GM23338 (cell line): ENCODE measurements at regions not wholly inside any gene's neighbourhood (a gene's known extent, or its start where the extent isn't known, plus 50 kb on each side); places are given as distances from the start of the nearest gene placed in this dataset.

Experiments used
- ATAC-seq: fragments of 200-7000 bp; cut with Tn5 transposase; 3 replicates; pipeline ENCODE4 v1.9.1; 2020
- DNase-seq: peaks from one replicate; pipeline ENCODE4 v3.0.0-alpha.2; 2015; ENCODE audit warnings: low spot score
- H2AFZ ChIP-seq: fragments of 200-600 bp; sonication (generic); 2 replicates; pipeline ENCODE4 v1.8.0; 2016; ENCODE audit warnings: antibody characterized with exemption, mild to moderate bottlenecking, moderate library complexity
- H3F3A ChIP-seq: fragments of 200-600 bp; sonication (generic); replicated peaks from 2 replicates; pipeline ENCODE4 v1.8.0; 2017; ENCODE audit warnings: antibody characterized with exemption, mixed run types, low read depth
- H3K27ac ChIP-seq: fragments of 200-600 bp; sonication (generic); 2 replicates; pipeline ENCODE4 v1.6.1; 2016; ENCODE audit warnings: low read depth
- H3K27me3 ChIP-seq: fragments of 200-600 bp; sonication (generic); 2 replicates; pipeline ENCODE4 v1.8.0; 2016; ENCODE audit warnings: mild to moderate bottlenecking, mixed run types, moderate library complexity; ENCODE audit not compliant: insufficient read depth
- H3K36me3 ChIP-seq: fragments of 200-600 bp; sonication (generic); 2 replicates; pipeline ENCODE4 v1.8.0; 2016; ENCODE audit warnings: mild to moderate bottlenecking; ENCODE audit not compliant: insufficient read depth
- H3K4me1 ChIP-seq: fragments of 200-600 bp; sonication (generic); 2 replicates; pipeline ENCODE4 v1.8.0; 2016; ENCODE audit warnings: mild to moderate bottlenecking, moderate library complexity; ENCODE audit not compliant: insufficient read depth
- H3K4me2 ChIP-seq: fragments of 200-600 bp; sonication (generic); 2 replicates; pipeline ENCODE4 v1.7.1; 2017; ENCODE audit warnings: mixed run types
- H3K4me3 ChIP-seq: fragments of 200-600 bp; sonication (generic); 2 replicates; pipeline ENCODE4 v1.6.1; 2016; ENCODE audit warnings: mixed run types
- H3K79me2 ChIP-seq: fragments of 200-600 bp; sonication (generic); replicated peaks from 2 replicates; pipeline ENCODE4 v1.8.0; 2017; ENCODE audit warnings: mild to moderate bottlenecking; ENCODE audit not compliant: insufficient read depth
- H3K9me2 ChIP-seq: fragments of 200-600 bp; sonication (generic); 2 replicates; pipeline ENCODE4 v1.8.0; 2017; ENCODE audit not compliant: insufficient read depth
- H4K20me1 ChIP-seq: fragments of 200-600 bp; sonication (generic); replicated peaks from 2 replicates; pipeline ENCODE4 v1.8.0; 2017; ENCODE audit warnings: mild to moderate bottlenecking; ENCODE audit not compliant: insufficient read depth
- H3K27ac Mint-ChIP-seq: 2 replicates; pipeline ENCODE4 v1.8.0; 2020; ENCODE audit warnings: inconsistent platforms, mild to moderate bottlenecking, moderate library complexity, mixed read lengths
- H3K27me3 Mint-ChIP-seq: 3 replicates; pipeline ENCODE4 v1.8.0; 2022; ENCODE audit warnings: low read depth, mild to moderate bottlenecking, moderate library complexity, mixed read lengths, inconsistent platforms; ENCODE audit not compliant: insufficient read depth, poor library complexity
- H3K36me3 Mint-ChIP-seq: 3 replicates; pipeline ENCODE4 v1.8.0; 2021; ENCODE audit warnings: low read depth, mild to moderate bottlenecking, inconsistent platforms, moderate library complexity, mixed read lengths
- H3K4me1 Mint-ChIP-seq: 3 replicates; pipeline ENCODE4 v1.8.0; 2020; ENCODE audit warnings: mild to moderate bottlenecking, inconsistent platforms, mixed read lengths
- H3K4me3 Mint-ChIP-seq: 3 replicates; pipeline ENCODE4 v1.8.0; 2021; ENCODE audit warnings: moderate library complexity, mild to moderate bottlenecking, inconsistent platforms, mixed read lengths
- H3K9me3 Mint-ChIP-seq: 3 replicates; pipeline ENCODE4 v1.8.0; 2020; ENCODE audit warnings: moderate library complexity, mild to moderate bottlenecking, inconsistent platforms, mixed read lengths
- CREB1 ChIP-seq: fragments of 250-450 bp; sonication (Bioruptor Pico); IDR thresholded peaks from 2 replicates; pipeline ENCODE4 v1.5.0; 2020; ENCODE audit warnings: low read depth, mild to moderate bottlenecking, moderate library complexity
- EZH2 ChIP-seq: fragments of 200-600 bp; sonication (generic); IDR thresholded peaks from one replicate; pipeline ENCODE4 v1.8.0; 2017; ENCODE audit warnings: antibody characterized with exemption, mild to moderate bottlenecking, low read depth; ENCODE audit not compliant: unreplicated experiment
- EZH2phosphoT487 ChIP-seq: fragments of 200-600 bp; sonication (generic); IDR thresholded peaks from one replicate; pipeline ENCODE4 v1.8.1; 2018; ENCODE audit warnings: antibody characterized with exemption; ENCODE audit not compliant: unreplicated experiment
- ZNF114 ChIP-seq: fragments of 250-450 bp; sonication (Bioruptor Pico); IDR thresholded peaks from 2 replicates; pipeline ENCODE4 v1.5.0; 2020; ENCODE audit warnings: mild to moderate bottlenecking, moderate library complexity
- ZNF331 ChIP-seq: fragments of 250-450 bp; sonication (Bioruptor Pico); IDR thresholded peaks from 2 replicates; pipeline ENCODE4 v1.5.0; 2020; ENCODE audit warnings: low read depth, mild to moderate bottlenecking, moderate library complexity
- ZNF462 ChIP-seq: fragments of 250-450 bp; sonication (Bioruptor Pico); IDR thresholded peaks from 2 replicates; pipeline ENCODE4 v1.5.0; 2020; ENCODE audit warnings: mild to moderate bottlenecking, moderate library complexity
- TF ChIP-seq, protein P1 (sequence below): IDR thresholded peaks from 2 replicates; pipeline ENCODE4 v1.6.1; 2016; ENCODE audit warnings: antibody characterized with exemption
- TF ChIP-seq, protein P2 (sequence below): IDR thresholded peaks from one replicate; pipeline ENCODE4 v1.6.1; 2018; ENCODE audit warnings: antibody characterized with exemption; ENCODE audit not compliant: unreplicated experiment
- TF ChIP-seq, protein P3 (sequence below), 2 experiments: fragments of 200-600 bp in 1 of 2; sonication (generic) in 1 of 2; conservative IDR thresholded peaks; 2 replicates each; pipeline versions ENCODE4 v1.5.1 to v1.6.1; 2016 to 2017; ENCODE audit warnings: antibody characterized with exemption in 2 of 2, low read depth in 2 of 2, mild to moderate bottlenecking in 2 of 2, moderate library complexity in 1 of 2

GRCh38 chrX:40928076-40928475 lies 157.2 kb upstream of the USP9X start (continued):
- TF ChIP-seq ZNF462 (CRISPR knock-in tag) (no peak), CREB1 (CRISPR knock-in tag) (no peak), ZNF331 (CRISPR knock-in tag) (no peak)

- peaks cover 11% of the 10 kb centered on the region for H3K4me1 Mint-ChIP-seq
- peaks cover 10% of the 10 kb centered on the region; the same call in 2 of the 3 replicates for H3K36me3 Mint-ChIP-seq
- no peak overlapping the region for H3K4me2 ChIP-seq
- H2AFZ ChIP-seq = no peak overlapping the region
- no peak overlapping the region for H3K4me3 Mint-ChIP-seq
- no peaks in the 10 kb centered on the region for H4K20me1 ChIP-seq
- H3K79me2 ChIP-seq = no peaks in the 10 kb centered on the region
- DNase-seq = no peak
- no peak overlapping the region for H3K27ac Mint-ChIP-seq
- H3K27ac ChIP-seq = no peak overlapping the region
- no peaks in the 10 kb centered on the region for H3K36me3 ChIP-seq
- no peak for ATAC-seq
- peaks cover 17% of the 10 kb centered on the region for H3K9me3 Mint-ChIP-seq
- H3K9me2 ChIP-seq = no peaks in the 10 kb centered on the region
- H3K27me3 ChIP-seq = no peaks in the 10 kb centered on the region
- H3K4me3 ChIP-seq = no peak overlapping the region
- H3K27me3 Mint-ChIP-seq = peaks cover 6% of the 10 kb centered on the region
- H3K4me1 ChIP-seq = peaks cover 8% of the 10 kb centered on the region; the same call in 1 of the 2 replicates
- no peaks in the 10 kb centered on the region for H3F3A ChIP-seq
- TF ChIP-seq EZH2 (no peak), ZNF331 (CRISPR knock-in tag) (no peak), ZNF114 (CRISPR knock-in tag) (no peak), EZH2phosphoT487 (no peak)
- TF ChIP-seq, protein P1, sequence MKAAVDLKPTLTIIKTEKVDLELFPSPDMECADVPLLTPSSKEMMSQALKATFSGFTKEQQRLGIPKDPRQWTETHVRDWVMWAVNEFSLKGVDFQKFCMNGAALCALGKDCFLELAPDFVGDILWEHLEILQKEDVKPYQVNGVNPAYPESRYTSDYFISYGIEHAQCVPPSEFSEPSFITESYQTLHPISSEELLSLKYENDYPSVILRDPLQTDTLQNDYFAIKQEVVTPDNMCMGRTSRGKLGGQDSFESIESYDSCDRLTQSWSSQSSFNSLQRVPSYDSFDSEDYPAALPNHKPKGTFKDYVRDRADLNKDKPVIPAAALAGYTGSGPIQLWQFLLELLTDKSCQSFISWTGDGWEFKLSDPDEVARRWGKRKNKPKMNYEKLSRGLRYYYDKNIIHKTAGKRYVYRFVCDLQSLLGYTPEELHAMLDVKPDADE = no peak
- TF ChIP-seq, protein P2, sequence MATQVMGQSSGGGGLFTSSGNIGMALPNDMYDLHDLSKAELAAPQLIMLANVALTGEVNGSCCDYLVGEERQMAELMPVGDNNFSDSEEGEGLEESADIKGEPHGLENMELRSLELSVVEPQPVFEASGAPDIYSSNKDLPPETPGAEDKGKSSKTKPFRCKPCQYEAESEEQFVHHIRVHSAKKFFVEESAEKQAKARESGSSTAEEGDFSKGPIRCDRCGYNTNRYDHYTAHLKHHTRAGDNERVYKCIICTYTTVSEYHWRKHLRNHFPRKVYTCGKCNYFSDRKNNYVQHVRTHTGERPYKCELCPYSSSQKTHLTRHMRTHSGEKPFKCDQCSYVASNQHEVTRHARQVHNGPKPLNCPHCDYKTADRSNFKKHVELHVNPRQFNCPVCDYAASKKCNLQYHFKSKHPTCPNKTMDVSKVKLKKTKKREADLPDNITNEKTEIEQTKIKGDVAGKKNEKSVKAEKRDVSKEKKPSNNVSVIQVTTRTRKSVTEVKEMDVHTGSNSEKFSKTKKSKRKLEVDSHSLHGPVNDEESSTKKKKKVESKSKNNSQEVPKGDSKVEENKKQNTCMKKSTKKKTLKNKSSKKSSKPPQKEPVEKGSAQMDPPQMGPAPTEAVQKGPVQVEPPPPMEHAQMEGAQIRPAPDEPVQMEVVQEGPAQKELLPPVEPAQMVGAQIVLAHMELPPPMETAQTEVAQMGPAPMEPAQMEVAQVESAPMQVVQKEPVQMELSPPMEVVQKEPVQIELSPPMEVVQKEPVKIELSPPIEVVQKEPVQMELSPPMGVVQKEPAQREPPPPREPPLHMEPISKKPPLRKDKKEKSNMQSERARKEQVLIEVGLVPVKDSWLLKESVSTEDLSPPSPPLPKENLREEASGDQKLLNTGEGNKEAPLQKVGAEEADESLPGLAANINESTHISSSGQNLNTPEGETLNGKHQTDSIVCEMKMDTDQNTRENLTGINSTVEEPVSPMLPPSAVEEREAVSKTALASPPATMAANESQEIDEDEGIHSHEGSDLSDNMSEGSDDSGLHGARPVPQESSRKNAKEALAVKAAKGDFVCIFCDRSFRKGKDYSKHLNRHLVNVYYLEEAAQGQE = no peak
- TF ChIP-seq, protein P3, sequence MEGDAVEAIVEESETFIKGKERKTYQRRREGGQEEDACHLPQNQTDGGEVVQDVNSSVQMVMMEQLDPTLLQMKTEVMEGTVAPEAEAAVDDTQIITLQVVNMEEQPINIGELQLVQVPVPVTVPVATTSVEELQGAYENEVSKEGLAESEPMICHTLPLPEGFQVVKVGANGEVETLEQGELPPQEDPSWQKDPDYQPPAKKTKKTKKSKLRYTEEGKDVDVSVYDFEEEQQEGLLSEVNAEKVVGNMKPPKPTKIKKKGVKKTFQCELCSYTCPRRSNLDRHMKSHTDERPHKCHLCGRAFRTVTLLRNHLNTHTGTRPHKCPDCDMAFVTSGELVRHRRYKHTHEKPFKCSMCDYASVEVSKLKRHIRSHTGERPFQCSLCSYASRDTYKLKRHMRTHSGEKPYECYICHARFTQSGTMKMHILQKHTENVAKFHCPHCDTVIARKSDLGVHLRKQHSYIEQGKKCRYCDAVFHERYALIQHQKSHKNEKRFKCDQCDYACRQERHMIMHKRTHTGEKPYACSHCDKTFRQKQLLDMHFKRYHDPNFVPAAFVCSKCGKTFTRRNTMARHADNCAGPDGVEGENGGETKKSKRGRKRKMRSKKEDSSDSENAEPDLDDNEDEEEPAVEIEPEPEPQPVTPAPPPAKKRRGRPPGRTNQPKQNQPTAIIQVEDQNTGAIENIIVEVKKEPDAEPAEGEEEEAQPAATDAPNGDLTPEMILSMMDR (conservative IDR thresholded peaks at IDR 0.05; ENCODE audit: low read depth in 2 of 2) = no peak
Observed at GRCh38 chrX:40931921-40932320, 153.3 kb upstream of the USP9X start.
